DND-41 (cell line): ENCODE measurements at regions not wholly inside any gene's neighbourhood (a gene's known extent, or its start where the extent isn't known, plus 50 kb on each side); places are given as distances from the start of the nearest gene placed in this dataset.

Experiments used
- ATAC-seq: fragments of 200-7000 bp; cut with Tn5 transposase; 3 replicates; pipeline ENCODE4 v1.9.1; 2021; ENCODE audit warnings: low read depth; ENCODE audit not compliant: insufficient read depth
- DNase-seq: peaks from one replicate; pipeline ENCODE4 v3.0.0-alpha.2; 2020
- H2AFZ ChIP-seq: 2 replicates; pipeline ENCODE4 v1.6.0; 2012; ENCODE audit warnings: low read depth, low read length
- H3K27ac ChIP-seq: 2 replicates; pipeline ENCODE4 v1.5.1; 2012; ENCODE audit warnings: low read length, inconsistent platforms
- H3K27me3 ChIP-seq: fragments of 200-600 bp; sonication (generic); 2 replicates; pipeline ENCODE4 v1.6.0; 2012; ENCODE audit warnings: low read length, mild to moderate bottlenecking, inconsistent platforms; ENCODE audit not compliant: insufficient read depth, poor library complexity
- H3K36me3 ChIP-seq: 2 replicates; pipeline ENCODE4 v1.5.1; 2012; ENCODE audit warnings: low read length, inconsistent platforms; ENCODE audit not compliant: insufficient read depth
- H3K4me1 ChIP-seq: 2 replicates; pipeline ENCODE4 v1.5.1; 2012; ENCODE audit warnings: mild to moderate bottlenecking, low read length; ENCODE audit not compliant: insufficient read depth
- H3K4me2 ChIP-seq: 2 replicates; pipeline ENCODE4 v1.6.0; 2012; ENCODE audit warnings: mild to moderate bottlenecking, moderate library complexity, low read length, inconsistent platforms; ENCODE audit not compliant: insufficient read depth
- H3K4me3 ChIP-seq, 2 experiments: fragments of 200-600 bp in 1 of 2; shearing (Covaris generic) in 1 of 2; 2 replicates each; pipeline ENCODE4 v1.5.1; 2012 to 2016; ENCODE audit warnings: inconsistent platforms in 2 of 2, low read length in 2 of 2, mild to moderate bottlenecking in 2 of 2, low read depth in 1 of 2, moderate library complexity in 1 of 2
- H3K79me2 ChIP-seq: 2 replicates; pipeline ENCODE4 v1.6.0; 2012; ENCODE audit warnings: low read length, inconsistent platforms; ENCODE audit not compliant: insufficient read depth
- H3K9ac ChIP-seq: 2 replicates; pipeline ENCODE4 v1.6.0; 2012; ENCODE audit warnings: low read depth, mild to moderate bottlenecking, inconsistent platforms, low read length, moderate library complexity
- H3K9me3 ChIP-seq: 2 replicates; pipeline ENCODE4 v1.5.1; 2012; ENCODE audit warnings: low read length, moderate library complexity, mild to moderate bottlenecking, inconsistent platforms; ENCODE audit not compliant: insufficient read depth, severe bottlenecking
- H4K20me1 ChIP-seq: 2 replicates; pipeline ENCODE4 v1.6.0; 2012; ENCODE audit warnings: low read length; ENCODE audit not compliant: insufficient read depth
- CTCF ChIP-seq: IDR thresholded peaks from 2 replicates; pipeline ENCODE4 v1.5.1; 2012; ENCODE audit warnings: borderline replicate concordance, low read length, moderate library complexity, mild to moderate bottlenecking; ENCODE audit not compliant: poor library complexity, severe bottlenecking; ENCODE audit errors: extremely low read depth
- EZH2 ChIP-seq: IDR thresholded peaks from 3 replicates; pipeline ENCODE4 v1.6.1; 2012; ENCODE audit warnings: borderline replicate concordance, low read depth, mild to moderate bottlenecking, moderate library complexity, low read length, inconsistent platforms; ENCODE audit not compliant: severe bottlenecking

DNA sequence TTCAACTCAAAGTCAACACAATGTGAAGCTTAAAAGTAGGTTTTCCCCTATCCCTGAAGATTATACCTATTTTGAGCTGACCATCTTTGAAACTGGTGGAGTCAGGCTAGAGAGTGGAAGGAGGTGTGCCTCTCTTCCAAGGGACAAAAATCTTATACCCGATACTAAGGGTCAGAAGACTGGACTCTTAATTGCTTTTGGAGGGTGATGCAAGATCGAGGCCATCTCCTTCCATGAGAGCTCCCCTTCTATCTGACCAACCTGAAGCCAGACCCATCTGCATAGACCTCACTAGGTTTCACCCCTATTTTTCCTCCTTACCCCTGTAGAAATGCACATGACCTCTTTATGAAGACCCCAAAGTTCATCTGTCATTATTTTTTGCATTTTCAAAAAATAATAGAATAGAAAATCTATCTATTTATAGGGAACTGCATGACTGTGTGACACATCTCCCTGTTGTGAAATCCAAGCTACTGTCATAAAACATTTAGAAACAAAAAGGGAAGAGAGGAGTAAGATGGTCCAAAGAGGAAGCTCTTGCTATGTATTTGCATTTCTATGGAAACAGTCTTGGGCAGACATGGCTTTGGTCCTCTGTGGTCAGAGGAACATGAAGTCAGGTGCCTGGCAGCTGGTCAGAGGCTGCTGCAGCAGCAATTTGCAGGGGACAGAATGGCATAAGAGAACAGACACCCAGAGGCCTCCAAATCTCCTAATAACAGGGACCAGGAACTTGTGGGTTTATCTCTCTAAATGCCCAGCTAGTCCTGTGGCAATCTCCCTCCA, 349.2 kb downstream of the MAFB start:
- ATAC-seq: no peak
- no peak for TF ChIP-seq CTCF
- no peak for TF ChIP-seq EZH2
- Histone ChIP-seq H4K20me1 (no peaks in the 10 kb centered on the region), H3K9me3 (peaks cover 18% of the 10 kb centered on the region), H3K27ac (no peak overlapping the region), H3K27me3 (peaks cover 3% of the 10 kb centered on the region), H3K4me2 (no peak overlapping the region), H3K79me2 (no peaks in the 10 kb centered on the region), H3K9ac (no peak overlapping the region), H2AFZ (no peak overlapping the region), H3K4me3 (no peak overlapping the region), H3K36me3 (no peaks in the 10 kb centered on the region), H3K4me1 (no peaks in the 10 kb centered on the region)
- DNase-seq: no peak

DNA sequence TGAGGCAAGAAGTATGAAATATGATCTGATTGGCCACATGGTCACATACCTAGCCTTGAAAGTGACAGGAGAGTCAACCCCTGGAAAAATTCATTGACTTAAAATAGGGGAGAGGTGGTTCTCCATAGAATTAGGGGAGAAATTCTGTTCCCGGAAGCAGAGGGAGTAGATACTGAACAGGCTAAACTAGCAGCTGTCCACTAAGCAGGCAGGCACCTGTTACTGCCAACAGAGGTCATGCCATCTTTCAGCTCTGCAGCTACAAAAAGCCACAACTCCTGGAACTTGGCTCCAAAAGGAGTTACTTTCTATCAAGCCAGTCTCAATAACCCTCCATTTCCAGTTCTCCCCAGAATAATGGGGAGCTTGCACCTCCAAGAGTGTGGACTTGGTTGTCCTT, 352.5 kb downstream of the MAFB start:
- Histone ChIP-seq H3K4me2 (no peak overlapping the region), H3K27ac (no peak overlapping the region)
- ATAC-seq: no peak

GRCh38 chr20:40335901-40336351, 353.1 kb downstream of the MAFB start:
- TF ChIP-seq EZH2 (no peak), CTCF (no peak)
- no peaks in the 10 kb centered on the region for H3K4me1 ChIP-seq
- H3K9me3 ChIP-seq: no peaks in the 10 kb centered on the region
- no peaks in the 10 kb centered on the region for H3K79me2 ChIP-seq
- no peaks in the 10 kb centered on the region for H3K36me3 ChIP-seq
- no peak overlapping the region for H3K9ac ChIP-seq
- no peak for DNase-seq
- H3K27me3 ChIP-seq: peaks cover 12% of the 10 kb centered on the region
- no peak overlapping the region for H3K27ac ChIP-seq
- no peak overlapping the region for H3K4me2 ChIP-seq
- H2AFZ ChIP-seq: no peak overlapping the region
- no peak overlapping the region for H3K4me3 ChIP-seq
- ATAC-seq: no peak
- no peaks in the 10 kb centered on the region for H4K20me1 ChIP-seq

More for the DNA sequence above, 352.5 kb downstream of the MAFB start:
- Histone ChIP-seq H2AFZ (no peak overlapping the region), H3K4me3 (no peak overlapping the region), H3K4me1 (no peaks in the 10 kb centered on the region), H3K9ac (no peak overlapping the region), H4K20me1 (no peaks in the 10 kb centered on the region), H3K27me3 (peaks cover 12% of the 10 kb centered on the region), H3K79me2 (no peaks in the 10 kb centered on the region), H3K36me3 (no peaks in the 10 kb centered on the region), H3K9me3 (no peaks in the 10 kb centered on the region)
- no peak for DNase-seq
- TF ChIP-seq CTCF: no peak
- TF ChIP-seq EZH2: no peak
